HepG2 (cell line): ENCODE measurements at regions not wholly inside any gene's neighbourhood (a gene's known extent, or its start where the extent isn't known, plus 50 kb on each side); places are given as distances from the start of the nearest gene placed in this dataset.

Experiments
- ATAC-seq: fragments of 200-7000 bp; cut with Tn5 transposase; 3 replicates; pipeline ENCODE4 v1.9.1; 2020; ENCODE audit warnings: mild to moderate bottlenecking, moderate library complexity
- BruUV-seq: library from RNA; stranded (reverse); fragments of 400-500 nt; replicated peaks from 2 replicates; lab custom pipeline; 2021; lab: Mats Ljungman, UMichigan
- CTCF ChIA-PET: fragments of 300-600 bp; formaldehyde crosslinking; extraction: SDS; loops from one replicate; lab custom pipeline; 2021; ENCODE audit warnings: low total read pairs, inconsistent platforms, low intra/inter-chr PET ratio; lab: Yijun Ruan, JAX
- POLR2A ChIA-PET: fragments of 350-600 bp; sonication (Branson Sonifier 250); formaldehyde crosslinking; loops from one replicate; lab custom pipeline; 2020; ENCODE audit warnings: antibody characterized with exemption, inconsistent platforms; lab: Yijun Ruan, JAX
- DNase-seq: peaks from one replicate; pipeline ENCODE4 v3.0.0-alpha.2; 2015; ENCODE audit warnings: low spot score
- FAIRE-seq: peaks from 3 replicates; lab custom pipeline; 2011; peaks lifted over from hg19 to GRCh38; lab: Jason Lieb, UNC
- H2AFZ ChIP-seq: one replicate; pipeline ENCODE4 v1.6.1; 2011; ENCODE audit warnings: low read length, inconsistent platforms
- H3K27ac ChIP-seq: fragments of 300-600 bp; 3 replicates; pipeline ENCODE4 v1.8.0; 2011; ENCODE audit warnings: mixed run types, mild to moderate bottlenecking, mixed read lengths, low read length, inconsistent platforms; ENCODE audit not compliant: insufficient read depth; ENCODE audit errors: extremely low read length
- H3K27me3 ChIP-seq, 2 experiments: fragments of 200-600 bp in 1 of 2; 2 replicates in 1 of 2; 3 replicates in 1 of 2; pipeline versions ENCODE4 v1.6.0 to v1.8.0; 2011; ENCODE audit warnings: low read length in 2 of 2, mild to moderate bottlenecking in 2 of 2, moderate library complexity in 2 of 2, inconsistent platforms in 1 of 2; ENCODE audit not compliant: insufficient read depth in 2 of 2, control insufficient read depth in 1 of 2
- H3K36me3 ChIP-seq, 2 experiments: fragments of 200-600 bp in 1 of 2; replicated peaks in 1 of 2; 2 replicates in 1 of 2; 3 replicates in 1 of 2; pipeline versions ENCODE4 v1.5.1 to v1.8.0; 2011; ENCODE audit warnings: low read length in 2 of 2, inconsistent platforms in 1 of 2; ENCODE audit not compliant: insufficient read depth in 2 of 2, control insufficient read depth in 1 of 2
- H3K4me1 ChIP-seq: 2 replicates; pipeline ENCODE4 v1.5.1; 2012; ENCODE audit warnings: low read length, inconsistent platforms; ENCODE audit not compliant: insufficient read depth
- H3K4me2 ChIP-seq: 2 replicates; pipeline ENCODE4 v1.6.0; 2011; ENCODE audit warnings: low read depth, low read length, inconsistent platforms
- H3K4me3 ChIP-seq, 3 experiments: fragments of 200-600 bp in 1 of 3; sonication (generic), shearing (Covaris generic) in 1 of 3; replicated peaks in 1 of 3; 2 replicates each; pipeline ENCODE4 v1.5.1; 2011 to 2016; ENCODE audit warnings: low read length in 3 of 3, inconsistent platforms in 2 of 3, low read depth in 2 of 3, mild to moderate bottlenecking in 2 of 3, control low read depth in 1 of 3, mixed read lengths in 1 of 3; ENCODE audit not compliant: insufficient read depth in 1 of 3
- H3K79me2 ChIP-seq: one replicate; pipeline ENCODE4 v1.6.1; 2011; ENCODE audit warnings: low read length, inconsistent platforms; ENCODE audit not compliant: insufficient read depth
- H3K9ac ChIP-seq: 2 replicates; pipeline ENCODE4 v1.6.0; 2011; ENCODE audit warnings: mild to moderate bottlenecking, low read depth, low read length, inconsistent platforms; ENCODE audit not compliant: insufficient read depth
- H3K9me3 ChIP-seq: 2 replicates; pipeline ENCODE4 v1.5.1; 2012; ENCODE audit warnings: mild to moderate bottlenecking, low read length
- H4K20me1 ChIP-seq: 2 replicates; pipeline ENCODE4 v1.6.0; 2011; ENCODE audit warnings: inconsistent platforms, mild to moderate bottlenecking, low read length, moderate library complexity; ENCODE audit not compliant: insufficient read depth
- CREM ChIP-seq, 2 experiments: sonication (generic) in 1 of 2; formaldehyde crosslinking in 1 of 2; IDR thresholded peaks; 2 replicates each; pipeline versions ENCODE4 v1.4.0 to v1.6.1; 2016 to 2020; ENCODE audit warnings: antibody characterized with exemption in 1 of 2, mild to moderate bottlenecking in 1 of 2, missing genetic modification reagents in 1 of 2
- PHF8 ChIP-seq: sonication (generic); formaldehyde crosslinking; IDR thresholded peaks from 2 replicates; pipeline ENCODE4 v1.5.0; 2020; ENCODE audit warnings: missing genetic modification reagents
- TAF1 ChIP-seq: sonication (generic); formaldehyde crosslinking; IDR thresholded peaks from 2 replicates; pipeline ENCODE4 v1.4.0; 2020; ENCODE audit warnings: missing genetic modification reagents
- ZNF562 ChIP-seq: sonication (generic); formaldehyde crosslinking; IDR thresholded peaks from 2 replicates; pipeline ENCODE4 v1.8.0; 2022; ENCODE audit warnings: missing genetic modification reagents, borderline replicate concordance
- ZNF780A ChIP-seq: sonication (generic); formaldehyde crosslinking; IDR thresholded peaks from 2 replicates; pipeline ENCODE4 v1.8.0; 2022; ENCODE audit warnings: mild to moderate bottlenecking, missing genetic modification reagents, moderate library complexity
- WGBS: methylation state at CpG from one replicate; pipeline ENCODE4 v1.1.6; 2017; ENCODE audit warnings: low lambda C conversion rate; 5-methylcytosine and 5-hydroxymethylcytosine counted together
- in situ Hi-C: cut with HindIII; loops from 2 replicates; pipeline ENCODE4 v1.10.0; 2017; ENCODE audit warnings: low pct_unique_long_range_greater_than_20kb; ENCODE audit not compliant: extremely low pct_ligation_motif_present
- intact Hi-C: fragments of 100-400 bp; cut with micrococcal nuclease; formaldehyde crosslinking; loops from one replicate; pipeline ENCODE4 v1.10.0; 2022; ENCODE audit not compliant: unreplicated experiment
- TF ChIP-seq, protein P1 (sequence below): sonication (generic); formaldehyde crosslinking; IDR thresholded peaks from 2 replicates; pipeline ENCODE4 v1.4.0; 2020; ENCODE audit warnings: missing genetic modification reagents, borderline replicate concordance
- TF ChIP-seq, protein P2 (sequence below): IDR thresholded peaks from 2 replicates; pipeline ENCODE4 v1.6.1; 2016; ENCODE audit warnings: control low read depth
- TF ChIP-seq, protein P3 (sequence below): sonication (generic); formaldehyde crosslinking; IDR thresholded peaks from 2 replicates; pipeline ENCODE4 v1.4.0; 2020; ENCODE audit warnings: mild to moderate bottlenecking, missing genetic modification reagents

DNA sequence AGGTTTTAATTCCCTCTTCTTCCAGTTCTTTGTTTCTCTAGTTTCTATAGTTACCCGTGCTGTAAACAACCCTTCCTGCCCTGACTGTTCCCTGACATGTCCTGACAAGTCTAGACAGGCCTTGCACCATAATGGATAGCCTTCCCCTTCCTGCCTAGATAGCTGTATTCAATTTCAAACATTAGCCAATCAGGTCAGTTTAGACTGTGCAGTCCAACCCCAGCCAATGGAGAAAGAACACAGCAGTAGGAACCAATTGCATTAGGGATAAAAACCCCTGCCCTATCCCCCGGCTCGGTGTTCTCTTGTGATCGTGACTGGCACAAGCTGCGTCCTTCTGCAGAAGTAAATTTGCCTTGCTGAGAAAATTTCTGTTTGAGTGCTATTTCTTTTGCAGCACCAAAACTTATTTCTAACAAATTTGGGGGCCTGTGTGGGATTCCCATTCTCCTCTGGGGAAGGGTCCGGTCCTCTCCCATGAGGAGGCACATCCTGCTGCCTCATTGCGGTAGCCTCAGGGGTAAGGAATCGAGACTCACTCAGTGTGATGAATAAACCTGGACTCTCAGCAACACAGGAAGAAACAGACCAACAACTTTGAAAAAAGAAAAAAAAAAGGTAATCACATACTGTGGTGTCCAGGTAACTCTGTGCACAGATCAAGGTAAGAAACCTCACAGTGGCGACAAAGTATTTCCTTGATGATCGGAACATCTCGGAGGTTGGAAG lies 248.7 kb upstream of the ECI2 start (continued):
- TF ChIP-seq, protein P1, sequence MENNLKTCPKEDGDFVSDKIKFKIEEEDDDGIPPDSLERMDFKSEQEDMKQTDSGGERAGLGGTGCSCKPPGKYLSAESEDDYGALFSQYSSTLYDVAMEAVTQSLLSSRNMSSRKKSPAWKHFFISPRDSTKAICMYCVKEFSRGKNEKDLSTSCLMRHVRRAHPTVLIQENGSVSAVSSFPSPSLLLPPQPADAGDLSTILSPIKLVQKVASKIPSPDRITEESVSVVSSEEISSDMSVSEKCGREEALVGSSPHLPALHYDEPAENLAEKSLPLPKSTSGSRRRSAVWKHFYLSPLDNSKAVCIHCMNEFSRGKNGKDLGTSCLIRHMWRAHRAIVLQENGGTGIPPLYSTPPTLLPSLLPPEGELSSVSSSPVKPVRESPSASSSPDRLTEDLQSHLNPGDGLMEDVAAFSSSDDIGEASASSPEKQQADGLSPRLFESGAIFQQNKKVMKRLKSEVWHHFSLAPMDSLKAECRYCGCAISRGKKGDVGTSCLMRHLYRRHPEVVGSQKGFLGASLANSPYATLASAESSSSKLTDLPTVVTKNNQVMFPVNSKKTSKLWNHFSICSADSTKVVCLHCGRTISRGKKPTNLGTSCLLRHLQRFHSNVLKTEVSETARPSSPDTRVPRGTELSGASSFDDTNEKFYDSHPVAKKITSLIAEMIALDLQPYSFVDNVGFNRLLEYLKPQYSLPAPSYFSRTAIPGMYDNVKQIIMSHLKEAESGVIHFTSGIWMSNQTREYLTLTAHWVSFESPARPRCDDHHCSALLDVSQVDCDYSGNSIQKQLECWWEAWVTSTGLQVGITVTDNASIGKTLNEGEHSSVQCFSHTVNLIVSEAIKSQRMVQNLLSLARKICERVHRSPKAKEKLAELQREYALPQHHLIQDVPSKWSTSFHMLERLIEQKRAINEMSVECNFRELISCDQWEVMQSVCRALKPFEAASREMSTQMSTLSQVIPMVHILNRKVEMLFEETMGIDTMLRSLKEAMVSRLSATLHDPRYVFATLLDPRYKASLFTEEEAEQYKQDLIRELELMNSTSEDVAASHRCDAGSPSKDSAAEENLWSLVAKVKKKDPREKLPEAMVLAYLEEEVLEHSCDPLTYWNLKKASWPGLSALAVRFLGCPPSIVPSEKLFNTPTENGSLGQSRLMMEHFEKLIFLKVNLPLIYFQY (CRISPR knock-in tag) = no peak
- TF ChIP-seq ZNF562 (CRISPR knock-in tag) = peak; percentile 67; the same call in 1 of the 2 replicates
- TF ChIP-seq TAF1 (CRISPR knock-in tag) = no peak

DNA sequence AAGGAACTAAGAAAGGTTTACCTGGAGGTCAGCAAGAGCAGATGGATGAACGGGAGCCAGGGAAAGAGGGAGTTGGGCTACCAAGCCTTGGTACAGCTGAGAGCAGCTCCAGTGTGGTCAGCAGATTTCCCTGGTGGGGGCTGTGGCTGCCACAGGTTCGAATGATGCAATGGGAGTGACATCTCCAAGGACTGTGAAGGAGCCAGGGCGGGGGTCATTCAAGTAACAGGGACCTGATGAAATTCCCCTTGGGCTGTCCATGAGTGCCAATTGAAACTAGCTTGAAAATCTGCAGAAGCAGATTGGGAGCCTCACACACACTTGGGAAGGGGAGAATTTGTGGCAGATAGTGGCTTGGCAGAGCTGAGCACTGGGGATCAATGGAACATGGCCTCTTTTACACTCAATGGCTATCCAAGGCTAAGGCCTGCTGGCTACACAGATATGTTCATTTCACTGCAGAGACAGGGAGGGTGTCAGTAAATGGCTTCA lies 247.0 kb upstream of the ECI2 start:
- Histone ChIP-seq H3K36me3 (no peaks in the 10 kb centered on the region), H3K9me3 (peaks cover 29% of the 10 kb centered on the region), H3K4me1 (no peaks in the 10 kb centered on the region), H3K4me2 (no peak overlapping the region), H3K9ac (no peak overlapping the region), H3K27ac (no peak overlapping the region), H2AFZ (no peak overlapping the region), H3K79me2 (no peaks in the 10 kb centered on the region), H3K4me3 (no peak overlapping the region), H3K27me3 (peaks cover 0 to 21% of the 10 kb centered on the region in 2 experiments; a peak in 4 of 5 replicates), H4K20me1 (no peaks in the 10 kb centered on the region)
- ChIA-PET POLR2A (no interaction called here), CTCF (no interaction called here)
- ATAC-seq (no peak), DNase-seq (no peak), FAIRE-seq (no peak)
- BruUV-seq = no TSS peak
- in situ Hi-C loops (no loop called here), intact Hi-C loops (no loop called here)
- 2% methylated on average over 3 of the region's 3 CpGs for WGBS
- no peak for TF ChIP-seq CREM (IDR thresholded peaks at IDR 0.05)
- TF ChIP-seq CREM (CRISPR knock-in tag; IDR thresholded peaks at IDR 0.05) = no peak
- TF ChIP-seq ZNF780A (CRISPR knock-in tag) = no peak
- TF ChIP-seq, protein P2, sequence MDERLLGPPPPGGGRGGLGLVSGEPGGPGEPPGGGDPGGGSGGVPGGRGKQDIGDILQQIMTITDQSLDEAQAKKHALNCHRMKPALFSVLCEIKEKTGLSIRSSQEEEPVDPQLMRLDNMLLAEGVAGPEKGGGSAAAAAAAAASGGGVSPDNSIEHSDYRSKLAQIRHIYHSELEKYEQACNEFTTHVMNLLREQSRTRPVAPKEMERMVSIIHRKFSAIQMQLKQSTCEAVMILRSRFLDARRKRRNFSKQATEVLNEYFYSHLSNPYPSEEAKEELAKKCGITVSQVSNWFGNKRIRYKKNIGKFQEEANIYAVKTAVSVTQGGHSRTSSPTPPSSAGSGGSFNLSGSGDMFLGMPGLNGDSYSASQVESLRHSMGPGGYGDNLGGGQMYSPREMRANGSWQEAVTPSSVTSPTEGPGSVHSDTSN (CRISPR knock-in tag) = no peak
- TF ChIP-seq PHF8 (CRISPR knock-in tag) = no peak
- TF ChIP-seq, protein P3, sequence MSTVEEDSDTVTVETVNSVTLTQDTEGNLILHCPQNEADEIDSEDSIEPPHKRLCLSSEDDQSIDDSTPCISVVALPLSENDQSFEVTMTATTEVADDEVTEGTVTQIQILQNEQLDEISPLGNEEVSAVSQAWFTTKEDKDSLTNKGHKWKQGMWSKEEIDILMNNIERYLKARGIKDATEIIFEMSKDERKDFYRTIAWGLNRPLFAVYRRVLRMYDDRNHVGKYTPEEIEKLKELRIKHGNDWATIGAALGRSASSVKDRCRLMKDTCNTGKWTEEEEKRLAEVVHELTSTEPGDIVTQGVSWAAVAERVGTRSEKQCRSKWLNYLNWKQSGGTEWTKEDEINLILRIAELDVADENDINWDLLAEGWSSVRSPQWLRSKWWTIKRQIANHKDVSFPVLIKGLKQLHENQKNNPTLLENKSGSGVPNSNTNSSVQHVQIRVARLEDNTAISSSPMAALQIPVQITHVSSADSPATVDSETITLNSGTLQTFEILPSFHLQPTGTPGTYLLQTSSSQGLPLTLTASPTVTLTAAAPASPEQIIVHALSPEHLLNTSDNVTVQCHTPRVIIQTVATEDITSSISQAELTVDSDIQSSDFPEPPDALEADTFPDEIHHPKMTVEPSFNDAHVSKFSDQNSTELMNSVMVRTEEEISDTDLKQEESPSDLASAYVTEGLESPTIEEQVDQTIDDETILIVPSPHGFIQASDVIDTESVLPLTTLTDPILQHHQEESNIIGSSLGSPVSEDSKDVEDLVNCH (CRISPR knock-in tag) = no peak
